ENCODE measurements at regions not wholly inside any gene's neighbourhood (a gene's known extent, or its start where the extent isn't known, plus 50 kb on each side); places are given as distances from the start of the nearest gene placed in this dataset.

GRCh38 chr1:94694226-94694915 lies 125.8 kb upstream of the SLC44A3 start:
- no peak for DNase-seq (ENCODE audit: low read depth)
- TF ChIP-seq, protein P1, sequence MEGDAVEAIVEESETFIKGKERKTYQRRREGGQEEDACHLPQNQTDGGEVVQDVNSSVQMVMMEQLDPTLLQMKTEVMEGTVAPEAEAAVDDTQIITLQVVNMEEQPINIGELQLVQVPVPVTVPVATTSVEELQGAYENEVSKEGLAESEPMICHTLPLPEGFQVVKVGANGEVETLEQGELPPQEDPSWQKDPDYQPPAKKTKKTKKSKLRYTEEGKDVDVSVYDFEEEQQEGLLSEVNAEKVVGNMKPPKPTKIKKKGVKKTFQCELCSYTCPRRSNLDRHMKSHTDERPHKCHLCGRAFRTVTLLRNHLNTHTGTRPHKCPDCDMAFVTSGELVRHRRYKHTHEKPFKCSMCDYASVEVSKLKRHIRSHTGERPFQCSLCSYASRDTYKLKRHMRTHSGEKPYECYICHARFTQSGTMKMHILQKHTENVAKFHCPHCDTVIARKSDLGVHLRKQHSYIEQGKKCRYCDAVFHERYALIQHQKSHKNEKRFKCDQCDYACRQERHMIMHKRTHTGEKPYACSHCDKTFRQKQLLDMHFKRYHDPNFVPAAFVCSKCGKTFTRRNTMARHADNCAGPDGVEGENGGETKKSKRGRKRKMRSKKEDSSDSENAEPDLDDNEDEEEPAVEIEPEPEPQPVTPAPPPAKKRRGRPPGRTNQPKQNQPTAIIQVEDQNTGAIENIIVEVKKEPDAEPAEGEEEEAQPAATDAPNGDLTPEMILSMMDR (IDR thresholded peaks at IDR 0.05; ENCODE audit: low read length, missing control alignments): no peak
- no peak overlapping the region for H3K4me3 ChIP-seq (replicated peaks; ENCODE audit: low read depth, low read length)

DNA sequence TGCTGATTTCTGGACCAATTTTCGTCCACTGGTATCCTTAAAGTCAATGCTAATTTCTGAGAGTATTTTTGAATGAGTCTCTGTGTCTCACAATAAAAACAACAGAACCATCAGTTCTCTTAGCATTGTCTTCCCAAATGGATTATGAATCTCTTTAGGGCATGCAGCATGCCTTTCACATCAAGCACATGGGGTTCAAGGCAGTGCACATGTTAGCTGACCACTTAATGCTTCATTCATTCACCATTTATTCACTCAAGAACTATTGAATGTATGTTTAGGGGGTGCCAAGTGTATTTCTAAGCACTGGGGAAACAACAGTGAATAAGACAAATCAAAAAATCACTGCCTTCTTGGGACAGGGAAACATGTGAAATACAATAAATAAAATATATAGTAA lies 126.7 kb upstream of the SLC44A3 start:
- TF ChIP-seq, protein P1 (IDR thresholded peaks at IDR 0.05; ENCODE audit: low read length, missing control alignments): no peak
- DNase-seq (ENCODE audit: low read depth): no peak

GRCh38 chr1:94693029-94693428 lies 127.1 kb upstream of the SLC44A3 start:
- DNase-seq (ENCODE audit: low read depth): no peak
- TF ChIP-seq, protein P1 (IDR thresholded peaks at IDR 0.05; ENCODE audit: low read length, missing control alignments): no peak
- H3K4me3 ChIP-seq (replicated peaks; ENCODE audit: low read depth, low read length): no peak overlapping the region

More for the DNA sequence above, 126.7 kb upstream of the SLC44A3 start:
- H3K4me3 ChIP-seq (replicated peaks; ENCODE audit: low read depth, low read length): no peak overlapping the region

GRCh38 chr1:94688646-94689045 lies 131.5 kb upstream of the SLC44A3 start:
- DNase-seq (ENCODE audit: low read depth): no peak
- H3K4me3 ChIP-seq (replicated peaks; ENCODE audit: low read depth, low read length): no peak overlapping the region
- TF ChIP-seq, protein P1 (IDR thresholded peaks at IDR 0.05; ENCODE audit: low read length, missing control alignments): no peak

GRCh38 chr1:94686882-94687281 lies 133.3 kb upstream of the SLC44A3 start:
- H3K4me3 ChIP-seq (replicated peaks; ENCODE audit: low read depth, low read length): no peak overlapping the region
- DNase-seq (ENCODE audit: low read depth): no peak
- TF ChIP-seq, protein P1 (IDR thresholded peaks at IDR 0.05; ENCODE audit: low read length, missing control alignments): no peak

DNA sequence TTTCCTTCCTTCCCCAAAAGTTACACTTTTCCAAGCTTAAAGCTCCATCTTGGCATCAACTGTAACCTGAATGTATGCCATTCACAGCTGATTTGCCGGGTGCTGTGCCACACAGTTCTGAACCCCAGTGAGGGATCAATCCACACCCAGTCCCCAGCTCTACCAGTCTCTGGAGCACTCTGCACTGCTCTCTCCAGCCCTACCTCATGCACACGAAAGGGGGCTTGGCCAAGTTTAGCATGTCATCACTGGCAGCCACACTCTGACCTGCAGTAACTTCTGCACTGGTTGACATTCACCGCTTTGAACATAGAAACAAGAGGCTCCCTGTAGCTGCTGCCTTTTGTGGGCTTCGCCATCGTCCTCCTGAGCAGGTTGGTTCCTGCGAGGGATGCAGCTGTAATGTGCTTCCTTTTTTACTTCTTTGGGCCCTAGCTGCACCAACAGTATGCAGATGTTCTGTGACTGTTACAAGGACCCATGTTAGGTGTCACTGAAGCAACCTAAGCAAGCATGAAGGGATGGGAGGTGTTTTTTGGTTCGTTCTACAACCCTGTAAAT lies 135.4 kb upstream of the SLC44A3 start:
- no peak for DNase-seq (ENCODE audit: low read depth)
- TF ChIP-seq, protein P1 (IDR thresholded peaks at IDR 0.05; ENCODE audit: low read length, missing control alignments): no peak
- no peak overlapping the region for H3K4me3 ChIP-seq (replicated peaks; ENCODE audit: low read depth, low read length)

GRCh38 chr1:94683886-94684285 lies 136.3 kb upstream of the SLC44A3 start:
- no peak overlapping the region for H3K4me3 ChIP-seq (replicated peaks; ENCODE audit: low read depth, low read length)
- DNase-seq (ENCODE audit: low read depth): no peak
- TF ChIP-seq, protein P1 (IDR thresholded peaks at IDR 0.05; ENCODE audit: low read length, missing control alignments): no peak

Measured in fibroblast of pulmonary artery (primary cell).